SH-SY5Y (cell line): ENCODE measurements at regions not wholly inside any gene's neighbourhood (a gene's known extent, or its start where the extent isn't known, plus 50 kb on each side); places are given as distances from the start of the nearest gene placed in this dataset.

Source experiments
- GATA2 ChIP-seq: IDR thresholded peaks from 2 replicates; pipeline ENCODE4 v1.6.1; 2011; ENCODE audit warnings: mild to moderate bottlenecking, low read depth, low read length
- GATA3 ChIP-seq: IDR thresholded peaks from 2 replicates; pipeline ENCODE4 v1.6.1; 2011; ENCODE audit warnings: low read depth, mild to moderate bottlenecking, low read length, moderate library complexity

- TF ChIP-seq GATA2 (no peak), GATA3 (no peak)
Observed at GRCh38 chrX:6307156-6307555, 78.5 kb upstream of the NLGN4X start.
